ENCODE measurements at regions not wholly inside any gene's neighbourhood (a gene's known extent, or its start where the extent isn't known, plus 50 kb on each side); places are given as distances from the start of the nearest gene placed in this dataset.

DNA sequence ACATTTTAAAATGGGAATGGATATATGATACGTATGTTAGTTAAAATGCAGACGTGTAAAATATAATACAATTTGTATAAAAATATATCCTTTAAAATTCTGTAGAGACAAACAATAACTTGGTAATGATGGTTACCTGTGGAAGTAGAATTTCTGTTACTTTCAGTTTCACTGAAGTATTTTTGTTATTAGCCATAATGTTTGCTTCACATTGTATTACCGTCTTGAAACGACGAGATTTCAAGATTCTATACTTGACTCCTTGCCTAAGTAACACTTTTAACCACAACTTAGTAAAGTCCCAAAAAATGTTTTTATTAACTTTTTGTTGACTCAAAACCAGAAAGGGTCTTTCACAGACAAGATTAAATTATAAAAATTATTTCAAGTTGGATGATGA, 488.3 kb upstream of the VRK2 start:
- H3K27me3 ChIP-seq: no peaks in the 10 kb centered on the region
- H3K4me3 Mint-ChIP-seq: no peak overlapping the region
- TF ChIP-seq, protein P1, sequence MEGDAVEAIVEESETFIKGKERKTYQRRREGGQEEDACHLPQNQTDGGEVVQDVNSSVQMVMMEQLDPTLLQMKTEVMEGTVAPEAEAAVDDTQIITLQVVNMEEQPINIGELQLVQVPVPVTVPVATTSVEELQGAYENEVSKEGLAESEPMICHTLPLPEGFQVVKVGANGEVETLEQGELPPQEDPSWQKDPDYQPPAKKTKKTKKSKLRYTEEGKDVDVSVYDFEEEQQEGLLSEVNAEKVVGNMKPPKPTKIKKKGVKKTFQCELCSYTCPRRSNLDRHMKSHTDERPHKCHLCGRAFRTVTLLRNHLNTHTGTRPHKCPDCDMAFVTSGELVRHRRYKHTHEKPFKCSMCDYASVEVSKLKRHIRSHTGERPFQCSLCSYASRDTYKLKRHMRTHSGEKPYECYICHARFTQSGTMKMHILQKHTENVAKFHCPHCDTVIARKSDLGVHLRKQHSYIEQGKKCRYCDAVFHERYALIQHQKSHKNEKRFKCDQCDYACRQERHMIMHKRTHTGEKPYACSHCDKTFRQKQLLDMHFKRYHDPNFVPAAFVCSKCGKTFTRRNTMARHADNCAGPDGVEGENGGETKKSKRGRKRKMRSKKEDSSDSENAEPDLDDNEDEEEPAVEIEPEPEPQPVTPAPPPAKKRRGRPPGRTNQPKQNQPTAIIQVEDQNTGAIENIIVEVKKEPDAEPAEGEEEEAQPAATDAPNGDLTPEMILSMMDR (IDR thresholded peaks at IDR 0.05): no peak
- TF ChIP-seq EZH2phosphoT487 (IDR thresholded peaks at IDR 0.05) (no peak), EZH2 (IDR thresholded peaks at IDR 0.05) (no peak)
- H3K9ac ChIP-seq: no peak overlapping the region
- no peaks in the 10 kb centered on the region for H3K9me3 ChIP-seq (ENCODE audit: low read depth)
- H3F3A ChIP-seq (ENCODE audit: low read depth): no peaks in the 10 kb centered on the region
- no peak for DNase-seq (ENCODE audit: low spot score)
- no peak overlapping the region for H3K27ac Mint-ChIP-seq
- H3K79me2 ChIP-seq (ENCODE audit: low read depth): no peaks in the 10 kb centered on the region
- no peaks in the 10 kb centered on the region for H3K27me3 Mint-ChIP-seq (ENCODE audit: insufficient read depth, low read depth)
- H3K4me2 ChIP-seq: no peak overlapping the region
- H3K36me3 ChIP-seq: no peaks in the 10 kb centered on the region
- no peak overlapping the region for H2AFZ ChIP-seq (replicated peaks)
- H3K27ac ChIP-seq: no peak overlapping the region
- H4K20me1 ChIP-seq (ENCODE audit: low read depth): no peaks in the 10 kb centered on the region
- H3K9me3 Mint-ChIP-seq: no peaks in the 10 kb centered on the region
- H3K4me3 ChIP-seq: no peak overlapping the region
- no peaks in the 10 kb centered on the region for H3K4me1 ChIP-seq
- H3K4me1 Mint-ChIP-seq: no peaks in the 10 kb centered on the region
- H3K36me3 Mint-ChIP-seq: no peaks in the 10 kb centered on the region

DNA sequence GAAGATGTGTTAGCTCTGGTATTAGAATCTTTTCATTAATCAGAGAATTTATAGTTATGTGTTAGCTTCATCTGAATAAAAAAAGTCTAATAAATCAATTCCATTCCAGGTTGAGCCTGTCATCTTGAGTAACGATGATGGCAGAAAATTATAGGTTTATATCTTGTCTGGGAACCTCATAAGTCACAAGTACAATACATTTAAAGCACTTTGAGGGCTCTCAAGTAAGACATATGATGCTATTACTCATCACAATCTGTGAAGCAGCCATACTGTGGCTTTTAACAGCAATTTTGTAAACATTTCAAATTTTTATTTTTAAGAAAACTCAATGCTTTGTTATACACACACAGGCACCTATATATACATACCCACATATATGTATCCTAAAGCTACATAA, 484.1 kb upstream of the VRK2 start:
- Mint-ChIP-seq H3K27me3 (ENCODE audit: insufficient read depth, low read depth) (no peaks in the 10 kb centered on the region), H3K9me3 (no peaks in the 10 kb centered on the region), H3K4me1 (no peaks in the 10 kb centered on the region), H3K27ac (no peak overlapping the region), H3K4me3 (no peak overlapping the region), H3K36me3 (no peaks in the 10 kb centered on the region)
- H2AFZ ChIP-seq (replicated peaks): no peak overlapping the region
- no peak for TF ChIP-seq EZH2phosphoT487 (IDR thresholded peaks at IDR 0.05)
- TF ChIP-seq EZH2 (IDR thresholded peaks at IDR 0.05): no peak
- TF ChIP-seq, protein P1 (IDR thresholded peaks at IDR 0.05): no peak
- H3F3A ChIP-seq (ENCODE audit: low read depth): no peaks in the 10 kb centered on the region
- H4K20me1 ChIP-seq (ENCODE audit: low read depth): no peaks in the 10 kb centered on the region
- no peaks in the 10 kb centered on the region for H3K4me1 ChIP-seq
- no peak overlapping the region for H3K9ac ChIP-seq
- no peaks in the 10 kb centered on the region for H3K36me3 ChIP-seq
- DNase-seq (ENCODE audit: low spot score): no peak
- H3K79me2 ChIP-seq (ENCODE audit: low read depth): no peaks in the 10 kb centered on the region
- no peaks in the 10 kb centered on the region for H3K9me3 ChIP-seq (ENCODE audit: low read depth)
- no peaks in the 10 kb centered on the region for H3K27me3 ChIP-seq
- H3K4me2 ChIP-seq: no peak overlapping the region
- no peak overlapping the region for H3K4me3 ChIP-seq
- no peak overlapping the region for H3K27ac ChIP-seq

DNA sequence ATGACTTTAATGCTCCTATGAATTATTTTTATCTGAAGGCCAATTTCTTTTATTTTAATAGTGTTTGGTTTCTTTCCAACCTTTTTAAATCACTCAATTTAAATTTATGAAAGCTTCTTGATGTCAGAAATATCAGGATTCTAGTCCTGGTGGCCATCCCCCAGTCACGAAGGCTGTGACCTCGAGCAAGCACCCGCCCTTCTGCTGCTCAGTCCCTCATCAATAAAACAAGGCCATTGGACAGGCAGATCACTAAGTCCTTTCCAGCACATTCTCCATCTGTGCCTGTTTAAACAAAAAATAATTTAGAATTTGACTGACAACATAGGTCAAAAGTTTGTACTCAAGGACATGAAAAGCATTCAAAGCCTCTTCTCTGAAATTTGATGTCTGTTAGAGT, 483.6 kb upstream of the VRK2 start:
- no peak overlapping the region for H3K9ac ChIP-seq
- no peaks in the 10 kb centered on the region for H3K4me1 Mint-ChIP-seq
- H3K9me3 Mint-ChIP-seq: no peaks in the 10 kb centered on the region
- no peaks in the 10 kb centered on the region for H3K27me3 ChIP-seq
- no peaks in the 10 kb centered on the region for H3K79me2 ChIP-seq (ENCODE audit: low read depth)
- H3K36me3 Mint-ChIP-seq: no peaks in the 10 kb centered on the region
- H3K27ac ChIP-seq: no peak overlapping the region
- no peak overlapping the region for H3K4me3 Mint-ChIP-seq
- no peaks in the 10 kb centered on the region for H4K20me1 ChIP-seq (ENCODE audit: low read depth)
- H3K9me3 ChIP-seq (ENCODE audit: low read depth): no peaks in the 10 kb centered on the region
- DNase-seq (ENCODE audit: low spot score): no peak
- H3K27ac Mint-ChIP-seq: no peak overlapping the region
- H3F3A ChIP-seq (ENCODE audit: low read depth): no peaks in the 10 kb centered on the region
- H2AFZ ChIP-seq (replicated peaks): peak overlapping the region; percentile 17
- H3K36me3 ChIP-seq: no peaks in the 10 kb centered on the region
- H3K4me1 ChIP-seq: no peaks in the 10 kb centered on the region
- H3K4me3 ChIP-seq: no peak overlapping the region
- H3K27me3 Mint-ChIP-seq (ENCODE audit: insufficient read depth, low read depth): no peaks in the 10 kb centered on the region
- TF ChIP-seq EZH2 (IDR thresholded peaks at IDR 0.05) (no peak), EZH2phosphoT487 (IDR thresholded peaks at IDR 0.05) (no peak)
- TF ChIP-seq, protein P1 (IDR thresholded peaks at IDR 0.05): no peak
- no peak overlapping the region for H3K4me2 ChIP-seq

DNA sequence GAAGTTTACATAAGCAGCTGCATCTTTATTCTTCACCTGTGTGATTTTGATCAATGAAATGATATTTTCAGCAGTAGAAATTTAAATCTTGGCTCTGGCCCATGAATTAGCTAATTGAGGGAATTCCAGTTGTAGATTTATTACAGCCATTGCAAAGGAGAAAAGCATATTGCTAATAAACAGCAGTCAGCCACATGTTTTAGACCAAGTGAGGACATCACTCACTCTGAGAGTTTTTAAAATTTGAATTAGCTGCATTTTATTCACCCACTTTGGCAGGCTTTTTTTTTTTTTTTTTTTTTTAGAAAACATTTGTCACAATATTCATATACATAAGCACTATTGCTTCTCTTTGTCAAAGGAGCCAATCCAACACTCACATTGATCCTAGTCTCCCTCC, 479.4 kb upstream of the VRK2 start:
- no peak overlapping the region for H3K9ac ChIP-seq
- no peak overlapping the region for H3K4me3 ChIP-seq
- DNase-seq (ENCODE audit: low spot score): no peak
- H2AFZ ChIP-seq (replicated peaks): no peak overlapping the region
- H3K9me3 Mint-ChIP-seq: no peaks in the 10 kb centered on the region
- no peaks in the 10 kb centered on the region for H3K4me1 Mint-ChIP-seq
- no peaks in the 10 kb centered on the region for H3K27me3 Mint-ChIP-seq (ENCODE audit: insufficient read depth, low read depth)
- H3K4me1 ChIP-seq: no peaks in the 10 kb centered on the region
- H3K79me2 ChIP-seq (ENCODE audit: low read depth): no peaks in the 10 kb centered on the region
- no peaks in the 10 kb centered on the region for H3K36me3 ChIP-seq
- TF ChIP-seq, protein P1 (IDR thresholded peaks at IDR 0.05): no peak
- no peak for TF ChIP-seq EZH2 (IDR thresholded peaks at IDR 0.05)
- no peak for TF ChIP-seq EZH2phosphoT487 (IDR thresholded peaks at IDR 0.05)
- H3K36me3 Mint-ChIP-seq: no peaks in the 10 kb centered on the region
- H3K27ac Mint-ChIP-seq: no peak overlapping the region
- H3F3A ChIP-seq (ENCODE audit: low read depth): no peaks in the 10 kb centered on the region
- no peaks in the 10 kb centered on the region for H3K27me3 ChIP-seq
- H3K9me3 ChIP-seq (ENCODE audit: low read depth): no peaks in the 10 kb centered on the region
- no peaks in the 10 kb centered on the region for H4K20me1 ChIP-seq (ENCODE audit: low read depth)
- H3K27ac ChIP-seq: no peak overlapping the region
- H3K4me3 Mint-ChIP-seq: no peak overlapping the region
- H3K4me2 ChIP-seq: no peak overlapping the region
